Vagina (tissue), 2 donors: ENCODE measurements at regions not wholly inside any gene's neighbourhood (a gene's known extent, or its start where the extent isn't known, plus 50 kb on each side); places are given as distances from the start of the nearest gene placed in this dataset.
A peak's percentile ranks its signal among the peaks of the same experiment; 100 is the strongest.

Experiments used
- DNase-seq, 2 donors: peaks; one replicate each; pipeline ENCODE4 v3.0.0-alpha.2; 2017; ENCODE audit errors: extremely low spot score in 2 of 2
- H3K27ac ChIP-seq: fragments of 200-600 bp; sonication (generic); one replicate; pipeline ENCODE4 v1.5.1; 2019
- H3K27me3 ChIP-seq: fragments of 200-600 bp; sonication (generic); one replicate; pipeline ENCODE4 v1.5.1; 2019
- H3K36me3 ChIP-seq, 2 donors: fragments of 200-600 bp; sonication (generic); one replicate each; pipeline ENCODE4 v1.5.1; 2017 to 2019
- H3K4me1 ChIP-seq: fragments of 200-600 bp; sonication (generic); one replicate; pipeline ENCODE4 v1.5.1; 2019
- H3K4me3 ChIP-seq, 2 donors: fragments of 200-600 bp; sonication (generic); 1 replicate in 1 of 2; 2 replicates in 1 of 2; pipeline ENCODE4 v1.5.1; 2016 to 2019
- H3K9me3 ChIP-seq: fragments of 200-600 bp; sonication (generic); one replicate; pipeline ENCODE4 v1.5.1; 2019
- POLR2A ChIP-seq, 2 donors: fragments of 450-650 bp; IDR thresholded peaks; one replicate each; pipeline ENCODE4 v1.6.1; 2017; ENCODE audit warnings: antibody characterized with exemption in 2 of 2, mild to moderate bottlenecking in 2 of 2, moderate library complexity in 2 of 2
- POLR2AphosphoS5 ChIP-seq, 2 donors: sonication (generic); formaldehyde crosslinking; IDR thresholded peaks; one replicate each; pipeline ENCODE4 v1.9.0; 2017; ENCODE audit warnings: antibody characterized with exemption in 2 of 2, mild to moderate bottlenecking in 2 of 2, low read depth in 1 of 2; ENCODE audit not compliant: insufficient read depth in 1 of 2
- intact Hi-C: fragments of 100-400 bp; cut with DNase I; formaldehyde crosslinking; loops from one replicate; pipeline ENCODE4 v1.15.1; 2023
- TF ChIP-seq, protein P1 (sequence below), 3 experiments: fragments of 450-650 bp in 2 of 3; fragments of 200-600 bp in 1 of 3; sonication (generic) in 1 of 3; IDR thresholded peaks; one replicate each; pipeline ENCODE4 v1.5.1; 2017 to 2019; ENCODE audit warnings: antibody characterized with exemption in 3 of 3, mild to moderate bottlenecking in 2 of 3, moderate library complexity in 2 of 3

DNA sequence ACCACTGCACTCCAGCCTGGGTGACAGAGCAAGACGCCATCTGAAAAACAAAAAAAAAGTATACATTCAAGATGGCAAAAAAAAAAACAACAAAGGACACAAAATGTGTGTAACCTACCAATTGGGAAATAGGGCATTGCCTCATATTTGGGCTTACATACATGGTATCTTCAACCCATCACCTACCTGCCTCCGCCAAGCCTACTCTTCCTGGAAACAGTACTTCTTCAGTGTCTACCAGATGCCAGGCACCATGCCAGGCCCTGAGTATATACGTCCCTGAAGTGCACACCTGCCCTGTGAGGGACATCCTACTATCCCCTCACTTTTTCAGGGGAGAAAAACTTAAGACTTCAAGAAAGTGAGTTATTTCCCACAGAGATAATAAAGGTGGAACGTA, 160.2 kb downstream of the TOMM20 start:
- peak overlapping the region; percentile 89 for H3K27ac ChIP-seq
- no peaks in the 10 kb centered on the region for H3K27me3 ChIP-seq
- TF ChIP-seq, protein P1, sequence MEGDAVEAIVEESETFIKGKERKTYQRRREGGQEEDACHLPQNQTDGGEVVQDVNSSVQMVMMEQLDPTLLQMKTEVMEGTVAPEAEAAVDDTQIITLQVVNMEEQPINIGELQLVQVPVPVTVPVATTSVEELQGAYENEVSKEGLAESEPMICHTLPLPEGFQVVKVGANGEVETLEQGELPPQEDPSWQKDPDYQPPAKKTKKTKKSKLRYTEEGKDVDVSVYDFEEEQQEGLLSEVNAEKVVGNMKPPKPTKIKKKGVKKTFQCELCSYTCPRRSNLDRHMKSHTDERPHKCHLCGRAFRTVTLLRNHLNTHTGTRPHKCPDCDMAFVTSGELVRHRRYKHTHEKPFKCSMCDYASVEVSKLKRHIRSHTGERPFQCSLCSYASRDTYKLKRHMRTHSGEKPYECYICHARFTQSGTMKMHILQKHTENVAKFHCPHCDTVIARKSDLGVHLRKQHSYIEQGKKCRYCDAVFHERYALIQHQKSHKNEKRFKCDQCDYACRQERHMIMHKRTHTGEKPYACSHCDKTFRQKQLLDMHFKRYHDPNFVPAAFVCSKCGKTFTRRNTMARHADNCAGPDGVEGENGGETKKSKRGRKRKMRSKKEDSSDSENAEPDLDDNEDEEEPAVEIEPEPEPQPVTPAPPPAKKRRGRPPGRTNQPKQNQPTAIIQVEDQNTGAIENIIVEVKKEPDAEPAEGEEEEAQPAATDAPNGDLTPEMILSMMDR (IDR thresholded peaks at IDR 0.05) = no peak
- no peak for TF ChIP-seq POLR2AphosphoS5 (IDR thresholded peaks at IDR 0.05; ENCODE audit: insufficient read depth in 1 of 2, low read depth in 1 of 2)
- TF ChIP-seq POLR2A (IDR thresholded peaks at IDR 0.05) = no peak
- DNase-seq = no peak
- no peaks in the 10 kb centered on the region for H3K9me3 ChIP-seq
- no peaks in the 10 kb centered on the region for H3K36me3 ChIP-seq
- no peak overlapping the region for H3K4me3 ChIP-seq
- H3K4me1 ChIP-seq = peaks cover 48% of the 10 kb centered on the region
- intact Hi-C loops = no loop called here

DNA sequence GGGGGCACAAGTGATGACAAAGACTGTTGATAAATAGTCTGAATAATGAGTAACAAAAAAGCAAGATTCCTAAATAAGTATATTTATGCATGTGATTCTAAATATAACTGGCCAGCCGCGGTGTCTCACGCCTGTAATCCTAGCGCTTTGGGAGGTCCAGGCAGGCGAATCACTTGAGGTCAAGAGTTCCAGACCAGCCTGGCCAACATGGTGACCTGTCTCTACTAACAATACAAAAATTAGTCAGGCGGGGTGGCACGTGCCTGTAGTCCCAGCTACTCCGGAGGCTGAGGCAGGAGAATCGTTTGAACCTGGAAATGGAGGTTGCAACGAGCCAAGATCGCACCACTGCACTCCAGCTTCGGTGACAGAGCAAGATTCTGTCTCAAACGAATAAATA, 161.5 kb downstream of the TOMM20 start:
- intact Hi-C loops = no loop called here
- Histone ChIP-seq H3K27ac (no peak overlapping the region), H3K27me3 (no peaks in the 10 kb centered on the region), H3K36me3 (no peaks in the 10 kb centered on the region), H3K4me3 (no peak overlapping the region), H3K4me1 (peaks cover 62% of the 10 kb centered on the region), H3K9me3 (no peaks in the 10 kb centered on the region)
- DNase-seq = no peak
- TF ChIP-seq POLR2A (IDR thresholded peaks at IDR 0.05) = no peak
- TF ChIP-seq POLR2AphosphoS5 (IDR thresholded peaks at IDR 0.05; ENCODE audit: insufficient read depth in 1 of 2, low read depth in 1 of 2) = no peak
- TF ChIP-seq, protein P1 (IDR thresholded peaks at IDR 0.05) = no peak

DNA sequence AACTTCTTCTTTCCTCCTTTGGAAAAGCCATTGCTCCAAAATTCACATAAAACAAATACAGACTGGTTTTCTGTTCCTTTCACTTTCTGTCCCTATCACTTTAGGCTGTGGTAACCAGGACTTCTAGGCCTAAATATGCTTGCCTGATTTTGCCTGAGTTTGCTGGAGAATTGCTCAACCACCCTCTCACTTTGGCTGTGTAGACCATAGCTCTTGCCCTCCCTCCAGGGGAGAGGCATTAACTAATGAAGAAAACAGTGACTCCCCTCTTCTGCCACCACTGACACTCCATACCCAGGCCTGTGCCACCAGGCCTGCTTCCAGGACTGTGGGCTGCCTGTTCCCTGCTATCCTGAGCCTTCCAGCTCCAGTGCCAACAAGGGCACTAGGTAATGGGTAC, 163.5 kb downstream of the TOMM20 start:
- H3K4me1 ChIP-seq = peaks cover 58% of the 10 kb centered on the region
- intact Hi-C loops = no loop called here
- no peak for DNase-seq
- no peaks in the 10 kb centered on the region for H3K36me3 ChIP-seq
- no peak overlapping the region for H3K4me3 ChIP-seq
- no peaks in the 10 kb centered on the region for H3K27me3 ChIP-seq
- no peaks in the 10 kb centered on the region for H3K9me3 ChIP-seq
- no peak for TF ChIP-seq POLR2A (IDR thresholded peaks at IDR 0.05)
- TF ChIP-seq, protein P1 (IDR thresholded peaks at IDR 0.05) = no peak
- no peak for TF ChIP-seq POLR2AphosphoS5 (IDR thresholded peaks at IDR 0.05; ENCODE audit: insufficient read depth in 1 of 2, low read depth in 1 of 2)
- peak overlapping the region; percentile 86 for H3K27ac ChIP-seq

DNA sequence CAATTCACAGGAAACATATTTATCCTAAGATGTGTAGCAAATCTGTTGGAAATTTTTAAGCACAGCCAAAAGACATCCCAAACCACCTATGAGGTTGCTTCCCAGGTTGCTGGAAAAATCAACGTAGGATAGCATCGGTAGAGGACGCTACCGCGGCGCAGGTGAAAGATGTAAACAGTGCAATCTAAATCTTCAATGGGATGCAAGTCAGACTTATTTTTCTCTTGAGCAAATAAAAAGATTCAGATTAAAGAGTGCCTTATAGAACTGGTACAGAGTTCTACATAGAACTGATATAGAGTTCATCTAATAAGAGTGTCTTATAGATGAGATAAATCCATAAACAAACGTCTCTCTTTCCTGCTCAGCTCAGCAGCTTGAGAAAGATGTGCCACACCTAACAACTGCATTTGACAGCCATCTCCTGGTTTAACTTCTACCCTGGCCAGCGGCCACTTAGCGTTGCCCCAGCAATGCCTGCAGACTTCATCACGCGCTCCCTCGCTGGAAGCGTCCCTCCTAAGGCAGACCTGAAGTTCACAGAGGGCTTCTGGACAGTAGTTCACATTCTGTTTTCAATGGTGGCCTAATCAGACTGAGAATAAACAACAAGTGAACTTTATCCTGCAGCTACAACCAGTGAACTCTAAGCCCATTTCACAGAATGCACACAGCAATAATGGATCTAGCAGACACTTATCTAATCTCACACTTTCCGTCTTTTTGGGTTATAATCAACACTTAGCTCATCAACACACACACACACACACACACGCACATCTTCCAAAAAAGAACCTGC, 164.5 kb downstream of the TOMM20 start:
- Histone ChIP-seq H3K4me3 (no peak overlapping the region), H3K4me1 (peaks cover 49% of the 10 kb centered on the region), H3K36me3 (no peaks in the 10 kb centered on the region), H3K27ac (peak overlapping the region; percentile 86), H3K9me3 (no peaks in the 10 kb centered on the region), H3K27me3 (no peaks in the 10 kb centered on the region)
- TF ChIP-seq POLR2AphosphoS5 (IDR thresholded peaks at IDR 0.05; ENCODE audit: insufficient read depth in 1 of 2, low read depth in 1 of 2) (no peak), POLR2A (IDR thresholded peaks at IDR 0.05) (no peak)
- TF ChIP-seq, protein P1 (IDR thresholded peaks at IDR 0.05) = no peak
- no peak for DNase-seq
- intact Hi-C loops = no loop called here

DNA sequence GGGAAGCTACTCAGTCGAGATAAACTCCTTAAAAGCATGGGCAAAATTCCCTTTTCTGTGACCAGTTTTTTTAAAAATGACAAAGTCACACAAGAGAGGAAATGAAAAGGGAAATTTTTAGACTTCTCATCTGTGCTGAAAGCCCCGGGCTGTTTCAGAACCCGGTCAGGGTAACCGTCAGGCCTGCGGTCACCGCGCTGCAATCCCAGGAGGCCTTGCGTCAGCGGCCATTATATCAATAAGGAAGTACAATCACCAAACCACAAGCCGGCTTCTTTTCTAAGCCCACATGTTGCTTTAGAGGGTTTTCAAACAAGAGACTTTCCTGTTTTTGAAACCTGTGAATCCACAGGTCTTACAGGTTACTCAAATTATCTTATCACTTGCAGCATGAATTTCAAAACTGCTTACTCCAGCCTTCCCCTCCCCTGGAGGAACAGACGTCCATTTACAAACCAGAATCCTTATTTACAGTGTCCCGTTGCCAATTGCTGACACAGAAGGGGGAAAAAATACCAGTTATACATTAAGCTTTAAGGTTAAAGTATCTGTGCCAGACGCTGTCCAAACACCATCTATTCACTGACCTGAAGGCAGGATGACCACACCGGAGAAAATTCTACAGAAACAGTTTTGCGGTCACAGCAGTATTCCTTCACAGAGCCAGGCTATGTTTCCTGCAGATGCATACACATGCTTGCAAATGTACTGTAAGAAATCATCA, 165.3 kb downstream of the TOMM20 start:
- no peaks in the 10 kb centered on the region for H3K27me3 ChIP-seq
- H3K4me1 ChIP-seq = peaks cover 42% of the 10 kb centered on the region
- no peaks in the 10 kb centered on the region for H3K9me3 ChIP-seq
- H3K4me3 ChIP-seq = no peak overlapping the region
- TF ChIP-seq, protein P1 (IDR thresholded peaks at IDR 0.05) = no peak
- peak in 1 of 2 donors; percentile 78 for TF ChIP-seq POLR2AphosphoS5 (IDR thresholded peaks at IDR 0.05; ENCODE audit: insufficient read depth in 1 of 2, low read depth in 1 of 2)
- TF ChIP-seq POLR2A (IDR thresholded peaks at IDR 0.05) = no peak
- intact Hi-C loops = no loop called here
- H3K27ac ChIP-seq = peak overlapping the region; percentile 86
- no peaks in the 10 kb centered on the region for H3K36me3 ChIP-seq
- peak in 1 of 2 donors; percentile 87 for DNase-seq
